Suprapubic skin (tissue), 4 donors: ENCODE measurements at regions not wholly inside any gene's neighbourhood (a gene's known extent, or its start where the extent isn't known, plus 50 kb on each side); places are given as distances from the start of the nearest gene placed in this dataset.

Experiments
- DNase-seq, 2 donors: peaks; one replicate each; pipeline ENCODE4 v3.0.0-alpha.2; 2019; ENCODE audit warnings: low spot score in 2 of 2
- H3K27ac ChIP-seq: fragments of 200-600 bp; sonication (generic); one replicate; pipeline ENCODE4 v1.5.1; 2019
- H3K27me3 ChIP-seq: fragments of 200-600 bp; sonication (generic); one replicate; pipeline ENCODE4 v1.5.1; 2019
- H3K36me3 ChIP-seq: fragments of 200-600 bp; sonication (generic); one replicate; pipeline ENCODE4 v1.5.1; 2019
- H3K4me1 ChIP-seq: fragments of 200-600 bp; sonication (generic); one replicate; pipeline ENCODE4 v1.5.1; 2019
- H3K4me3 ChIP-seq: fragments of 200-600 bp; sonication (generic); one replicate; pipeline ENCODE4 v1.5.1; 2019; ENCODE audit warnings: mild to moderate bottlenecking
- H3K9me3 ChIP-seq: fragments of 200-600 bp; sonication (generic); one replicate; pipeline ENCODE4 v1.5.1; 2019
- CTCF ChIP-seq, 2 donors: fragments of 200-600 bp in 1 of 2; fragments of 450-650 bp in 1 of 2; sonication (generic) in 1 of 2; IDR thresholded peaks; one replicate each; pipeline ENCODE4 v1.5.1; 2016 to 2019; ENCODE audit warnings: antibody characterized with exemption in 2 of 2, mild to moderate bottlenecking in 1 of 2, moderate library complexity in 1 of 2
- EP300 ChIP-seq: sonication (generic); formaldehyde crosslinking; IDR thresholded peaks from one replicate; pipeline ENCODE4 v1.6.1; 2017; ENCODE audit warnings: antibody characterized with exemption
- POLR2A ChIP-seq, 2 donors: fragments of 450-650 bp; IDR thresholded peaks; one replicate each; pipeline ENCODE4 v1.6.1; 2017; ENCODE audit warnings: antibody characterized with exemption in 2 of 2, mild to moderate bottlenecking in 2 of 2, moderate library complexity in 2 of 2
- POLR2AphosphoS5 ChIP-seq, 3 donors: sonication (generic); formaldehyde crosslinking; IDR thresholded peaks; one replicate each; pipeline ENCODE4 v1.6.1; 2017; ENCODE audit warnings: antibody characterized with exemption in 3 of 3
- WGBS: methylation state at CpG from one replicate; pipeline ENCODE4 v1.1.5; 2018; 5-methylcytosine and 5-hydroxymethylcytosine counted together

GRCh38 chr1:228853191-228853590, 117.9 kb downstream of the RHOU start:
- no peak overlapping the region for H3K4me3 ChIP-seq
- 90% methylated on average over 2 of the region's 2 CpGs for WGBS
- no peak for TF ChIP-seq POLR2AphosphoS5 (IDR thresholded peaks at IDR 0.05)
- no peak for TF ChIP-seq POLR2A (IDR thresholded peaks at IDR 0.05)
- no peak for TF ChIP-seq CTCF (IDR thresholded peaks at IDR 0.05)
- no peak for TF ChIP-seq EP300
- no peak overlapping the region for H3K27ac ChIP-seq
- DNase-seq: no peak
- H3K4me1 ChIP-seq: no peaks in the 10 kb centered on the region
- H3K9me3 ChIP-seq: no peaks in the 10 kb centered on the region
- H3K27me3 ChIP-seq: no peaks in the 10 kb centered on the region
- H3K36me3 ChIP-seq: no peaks in the 10 kb centered on the region

- Histone ChIP-seq H3K36me3 (no peaks in the 10 kb centered on the region), H3K4me3 (no peak overlapping the region), H3K4me1 (no peaks in the 10 kb centered on the region), H3K9me3 (no peaks in the 10 kb centered on the region), H3K27me3 (no peaks in the 10 kb centered on the region), H3K27ac (no peak overlapping the region)
- no peak for DNase-seq
- TF ChIP-seq CTCF (IDR thresholded peaks at IDR 0.05) (no peak), POLR2AphosphoS5 (IDR thresholded peaks at IDR 0.05) (no peak), EP300 (no peak), POLR2A (IDR thresholded peaks at IDR 0.05) (no peak)
- WGBS: 58% methylated on average over 1 of the region's 1 CpG
Measured at GRCh38 chr1:228853637-228854036, 118.4 kb downstream of the RHOU start.

GRCh38 chr1:228854907-228855306, 119.6 kb downstream of the RHOU start:
- Histone ChIP-seq H3K36me3 (no peaks in the 10 kb centered on the region), H3K9me3 (no peaks in the 10 kb centered on the region), H3K4me3 (no peak overlapping the region), H3K27me3 (no peaks in the 10 kb centered on the region), H3K4me1 (no peaks in the 10 kb centered on the region), H3K27ac (no peak overlapping the region)
- 95% methylated on average over 3 of the region's 3 CpGs for WGBS
- TF ChIP-seq POLR2AphosphoS5 (IDR thresholded peaks at IDR 0.05): no peak
- TF ChIP-seq EP300: no peak
- TF ChIP-seq CTCF (IDR thresholded peaks at IDR 0.05): no peak
- no peak for TF ChIP-seq POLR2A (IDR thresholded peaks at IDR 0.05)
- no peak for DNase-seq

GRCh38 chr1:228857611-228858010, 122.3 kb downstream of the RHOU start:
- Histone ChIP-seq H3K4me3 (no peak overlapping the region), H3K36me3 (no peaks in the 10 kb centered on the region), H3K4me1 (peaks cover 14% of the 10 kb centered on the region), H3K27ac (no peak overlapping the region), H3K9me3 (no peaks in the 10 kb centered on the region), H3K27me3 (peaks cover 5% of the 10 kb centered on the region)
- TF ChIP-seq POLR2AphosphoS5 (IDR thresholded peaks at IDR 0.05): no peak
- TF ChIP-seq POLR2A (IDR thresholded peaks at IDR 0.05): no peak
- no peak for TF ChIP-seq EP300
- no peak for DNase-seq

- TF ChIP-seq EP300 (no peak), CTCF (IDR thresholded peaks at IDR 0.05) (no peak), POLR2AphosphoS5 (IDR thresholded peaks at IDR 0.05) (no peak), POLR2A (IDR thresholded peaks at IDR 0.05) (no peak)
- 63% methylated on average over 16 of the region's 16 CpGs for WGBS
- Histone ChIP-seq H3K9me3 (no peaks in the 10 kb centered on the region), H3K4me1 (peaks cover 22% of the 10 kb centered on the region), H3K27me3 (peaks cover 5% of the 10 kb centered on the region), H3K4me3 (no peak overlapping the region), H3K27ac (no peak overlapping the region), H3K36me3 (no peaks in the 10 kb centered on the region)
- peak in 1 of 2 donors; percentile 34 for DNase-seq
Measured at GRCh38 chr1:228860911-228861831, 125.9 kb downstream of the RHOU start.
